ENCODE measurements at regions not wholly inside any gene's neighbourhood (a gene's known extent, or its start where the extent isn't known, plus 50 kb on each side); places are given as distances from the start of the nearest gene placed in this dataset.

DNA sequence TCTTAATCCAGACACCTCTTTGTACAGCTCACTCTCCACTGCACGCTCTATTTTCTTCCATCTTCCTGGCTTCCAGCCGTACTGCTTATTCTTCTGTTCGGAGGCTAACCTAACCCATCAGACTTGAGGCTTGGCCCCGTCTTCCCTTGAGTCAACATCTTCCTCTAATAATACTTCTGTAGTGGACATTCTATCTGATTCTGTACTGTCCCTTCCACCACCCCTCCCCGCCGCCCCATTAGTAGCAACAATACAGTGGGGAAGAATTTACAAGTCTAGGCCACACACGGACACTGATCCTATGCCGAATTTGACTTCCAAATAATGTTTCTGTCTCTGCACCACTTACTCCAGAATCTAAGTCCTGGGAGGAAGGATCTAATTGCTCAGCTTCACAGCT lies 86.0 kb upstream of the TNRC6A start:
- Histone ChIP-seq H3K36me3 (no peaks in the 10 kb centered on the region), H3K9me3 (no peaks in the 10 kb centered on the region), H3K4me3 (no peak overlapping the region), H3K4me1 (no peaks in the 10 kb centered on the region), H3K27ac (no peak overlapping the region), H3K27me3 (no peaks in the 10 kb centered on the region)
- no peak for DNase-seq (ENCODE audit: extremely low spot score in 2 of 2)
- intact Hi-C loops (cut with DNase I): no loop called here
- TF ChIP-seq POLR2A (IDR thresholded peaks at IDR 0.05): no peak
- TF ChIP-seq POLR2AphosphoS5 (IDR thresholded peaks at IDR 0.05; ENCODE audit: insufficient read depth in 1 of 2, low read depth in 1 of 2): no peak
- TF ChIP-seq, protein P1, sequence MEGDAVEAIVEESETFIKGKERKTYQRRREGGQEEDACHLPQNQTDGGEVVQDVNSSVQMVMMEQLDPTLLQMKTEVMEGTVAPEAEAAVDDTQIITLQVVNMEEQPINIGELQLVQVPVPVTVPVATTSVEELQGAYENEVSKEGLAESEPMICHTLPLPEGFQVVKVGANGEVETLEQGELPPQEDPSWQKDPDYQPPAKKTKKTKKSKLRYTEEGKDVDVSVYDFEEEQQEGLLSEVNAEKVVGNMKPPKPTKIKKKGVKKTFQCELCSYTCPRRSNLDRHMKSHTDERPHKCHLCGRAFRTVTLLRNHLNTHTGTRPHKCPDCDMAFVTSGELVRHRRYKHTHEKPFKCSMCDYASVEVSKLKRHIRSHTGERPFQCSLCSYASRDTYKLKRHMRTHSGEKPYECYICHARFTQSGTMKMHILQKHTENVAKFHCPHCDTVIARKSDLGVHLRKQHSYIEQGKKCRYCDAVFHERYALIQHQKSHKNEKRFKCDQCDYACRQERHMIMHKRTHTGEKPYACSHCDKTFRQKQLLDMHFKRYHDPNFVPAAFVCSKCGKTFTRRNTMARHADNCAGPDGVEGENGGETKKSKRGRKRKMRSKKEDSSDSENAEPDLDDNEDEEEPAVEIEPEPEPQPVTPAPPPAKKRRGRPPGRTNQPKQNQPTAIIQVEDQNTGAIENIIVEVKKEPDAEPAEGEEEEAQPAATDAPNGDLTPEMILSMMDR (IDR thresholded peaks at IDR 0.05): no peak

DNA sequence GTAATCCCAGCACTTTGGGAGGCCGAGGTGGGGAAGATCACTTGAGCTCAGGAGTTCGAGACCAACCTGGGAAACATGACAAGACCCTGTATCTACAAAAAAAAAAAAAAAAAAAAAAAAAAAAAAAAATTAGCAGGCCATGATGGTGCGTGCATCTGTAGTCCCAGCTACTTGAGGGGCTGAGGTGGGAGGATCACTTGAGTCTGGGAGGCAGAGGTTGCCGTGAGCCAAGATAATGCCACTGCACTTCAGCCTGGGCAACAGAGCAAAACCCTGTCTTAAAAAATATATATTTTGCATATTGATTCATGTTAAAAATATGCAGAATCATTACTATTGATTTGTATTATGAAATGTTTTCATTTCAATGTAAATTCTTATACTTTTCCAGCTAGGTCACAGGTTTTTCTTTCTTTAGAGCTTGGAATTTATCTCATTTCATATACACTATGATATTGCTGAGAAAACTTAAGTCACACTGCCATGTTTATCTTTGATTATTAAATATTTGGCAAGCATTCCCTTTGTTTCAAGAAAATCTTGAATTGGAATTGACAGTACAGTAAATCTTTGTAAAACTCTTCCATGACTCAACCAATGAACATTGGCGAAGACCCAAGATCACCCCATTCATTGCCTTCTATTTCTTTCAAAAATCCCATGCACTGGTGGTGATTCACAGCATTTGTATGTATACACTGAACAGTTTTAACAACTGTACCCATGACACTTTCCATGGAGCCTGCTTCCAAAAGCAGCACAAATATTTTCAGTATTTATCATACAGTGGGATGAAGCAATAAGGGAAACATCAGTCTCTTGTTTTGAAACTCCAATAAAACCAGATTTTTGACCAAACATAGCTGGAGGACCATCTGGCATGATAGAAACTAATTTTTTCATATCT lies 83.5 kb upstream of the TNRC6A start:
- intact Hi-C loops (cut with DNase I): loop anchor here (1.0 kb wide), 1 partner anchor 22 kb away; no protein-coding TSS in a partner anchor
- no peaks in the 10 kb centered on the region for H3K4me1 ChIP-seq
- H3K4me3 ChIP-seq: no peak overlapping the region
- no peak for DNase-seq (ENCODE audit: extremely low spot score in 2 of 2)
- no peaks in the 10 kb centered on the region for H3K9me3 ChIP-seq
- no peaks in the 10 kb centered on the region for H3K36me3 ChIP-seq
- H3K27me3 ChIP-seq: no peaks in the 10 kb centered on the region
- H3K27ac ChIP-seq: peak overlapping the region; percentile 59
- TF ChIP-seq POLR2A (IDR thresholded peaks at IDR 0.05): no peak
- peak; percentile 54 to 87 for TF ChIP-seq POLR2AphosphoS5 (IDR thresholded peaks at IDR 0.05; ENCODE audit: insufficient read depth in 1 of 2, low read depth in 1 of 2)

DNA sequence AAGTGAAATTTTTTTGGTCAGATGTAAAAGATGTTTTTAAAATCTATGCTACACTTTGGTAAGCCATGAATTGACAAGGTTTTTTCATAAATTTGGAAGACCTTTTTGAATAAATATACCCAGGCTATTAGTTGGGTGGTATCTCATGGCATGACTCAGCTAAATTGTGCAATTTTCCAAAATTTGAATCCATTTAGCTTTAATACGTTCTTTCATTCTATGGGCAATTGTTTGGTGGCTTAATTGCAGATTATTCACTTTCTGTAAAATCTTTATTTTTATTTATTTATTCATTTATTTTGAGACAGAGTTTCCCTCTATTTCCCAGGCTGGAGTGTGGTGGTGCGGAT lies 82.8 kb upstream of the TNRC6A start:
- Histone ChIP-seq H3K27me3 (no peaks in the 10 kb centered on the region), H3K27ac (peak overlapping the region; percentile 59), H3K9me3 (no peaks in the 10 kb centered on the region), H3K4me3 (no peak overlapping the region), H3K36me3 (no peaks in the 10 kb centered on the region), H3K4me1 (no peaks in the 10 kb centered on the region)
- no peak for DNase-seq (ENCODE audit: extremely low spot score in 2 of 2)
- TF ChIP-seq POLR2AphosphoS5 (IDR thresholded peaks at IDR 0.05; ENCODE audit: insufficient read depth in 1 of 2, low read depth in 1 of 2) (no peak), POLR2A (IDR thresholded peaks at IDR 0.05) (no peak)
- TF ChIP-seq, protein P1 (IDR thresholded peaks at IDR 0.05): no peak
- intact Hi-C loops (cut with DNase I): loop anchor here (1.0 kb wide), 1 partner anchor 22 kb away; no protein-coding TSS in a partner anchor

- no peaks in the 10 kb centered on the region for H3K36me3 ChIP-seq
- no peaks in the 10 kb centered on the region for H3K4me1 ChIP-seq
- TF ChIP-seq POLR2AphosphoS5 (IDR thresholded peaks at IDR 0.05; ENCODE audit: insufficient read depth in 1 of 2, low read depth in 1 of 2) (no peak), POLR2A (IDR thresholded peaks at IDR 0.05) (no peak)
- TF ChIP-seq, protein P1 (IDR thresholded peaks at IDR 0.05): no peak
- H3K27ac ChIP-seq: no peak overlapping the region
- DNase-seq (ENCODE audit: extremely low spot score in 2 of 2): no peak
- no peaks in the 10 kb centered on the region for H3K27me3 ChIP-seq
- intact Hi-C loops (cut with DNase I): no loop called here
- no peak overlapping the region for H3K4me3 ChIP-seq
- no peaks in the 10 kb centered on the region for H3K9me3 ChIP-seq
These were observed 77.2 kb upstream of the TNRC6A start for GRCh38 chr16:24652209-24652712.

DNA sequence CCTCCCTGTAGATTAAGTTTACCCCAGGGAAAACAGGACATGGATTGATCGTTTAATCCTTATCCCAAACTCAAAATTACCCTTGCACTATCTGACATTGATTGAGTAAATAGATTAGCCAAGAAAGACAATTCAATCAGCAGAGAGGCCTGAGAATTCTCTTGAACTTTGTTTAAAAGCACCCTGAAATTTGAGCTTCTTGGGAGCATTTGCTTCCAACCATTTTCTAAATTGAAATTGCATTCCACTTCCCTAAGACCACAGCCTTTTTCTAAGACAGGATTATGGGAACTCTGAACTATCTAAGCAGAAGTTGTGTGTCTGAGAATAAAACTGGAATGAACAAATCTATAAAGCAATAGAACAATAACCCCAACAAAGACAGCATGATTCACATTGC lies 76.6 kb upstream of the TNRC6A start:
- intact Hi-C loops (cut with DNase I): no loop called here
- H3K4me3 ChIP-seq: no peak overlapping the region
- H3K4me1 ChIP-seq: no peaks in the 10 kb centered on the region
- no peak overlapping the region for H3K27ac ChIP-seq
- no peaks in the 10 kb centered on the region for H3K27me3 ChIP-seq
- H3K9me3 ChIP-seq: no peaks in the 10 kb centered on the region
- TF ChIP-seq POLR2AphosphoS5 (IDR thresholded peaks at IDR 0.05; ENCODE audit: insufficient read depth in 1 of 2, low read depth in 1 of 2): no peak
- TF ChIP-seq POLR2A (IDR thresholded peaks at IDR 0.05): no peak
- TF ChIP-seq, protein P1 (IDR thresholded peaks at IDR 0.05): no peak
- no peak for DNase-seq (ENCODE audit: extremely low spot score in 2 of 2)
- no peaks in the 10 kb centered on the region for H3K36me3 ChIP-seq

Data from vagina (tissue), 2 donors.